ENCODE measurements at regions not wholly inside any gene's neighbourhood (a gene's known extent, or its start where the extent isn't known, plus 50 kb on each side); places are given as distances from the start of the nearest gene placed in this dataset.

GRCh38 chr5:61732796-61733195, 400.7 kb downstream of the ZSWIM6 start:
- no peak overlapping the region for H3K4me3 ChIP-seq (replicated peaks; ENCODE audit: low read depth, low read length)

GRCh38 chr5:61734001-61734400, 401.9 kb downstream of the ZSWIM6 start:
- H3K4me3 ChIP-seq (replicated peaks; ENCODE audit: low read depth, low read length) = no peak overlapping the region
- no peak for TF ChIP-seq CTCF (IDR thresholded peaks at IDR 0.05; ENCODE audit: low read length, missing control alignments)
- DNase-seq (ENCODE audit: low read depth) = no peak

More at GRCh38 chr5:61732796-61733195, 400.7 kb downstream of the ZSWIM6 start:
- no peak for DNase-seq (ENCODE audit: low read depth)
- no peak for TF ChIP-seq CTCF (IDR thresholded peaks at IDR 0.05; ENCODE audit: low read length, missing control alignments)

- TF ChIP-seq CTCF (IDR thresholded peaks at IDR 0.05; ENCODE audit: low read length, missing control alignments) = no peak
- H3K4me3 ChIP-seq (replicated peaks; ENCODE audit: low read depth, low read length) = no peak overlapping the region
- DNase-seq (ENCODE audit: low read depth) = no peak
Measured at GRCh38 chr5:61734966-61735365, 402.9 kb downstream of the ZSWIM6 start.

- DNase-seq (ENCODE audit: low read depth) = no peak
- H3K4me3 ChIP-seq (replicated peaks; ENCODE audit: low read depth, low read length) = no peak overlapping the region
- TF ChIP-seq CTCF (IDR thresholded peaks at IDR 0.05; ENCODE audit: low read length, missing control alignments) = no peak
Measured at GRCh38 chr5:61735531-61735930, 403.5 kb downstream of the ZSWIM6 start.

- no peak for TF ChIP-seq CTCF (IDR thresholded peaks at IDR 0.05; ENCODE audit: low read length, missing control alignments)
- no peak overlapping the region for H3K4me3 ChIP-seq (replicated peaks; ENCODE audit: low read depth, low read length)
- no peak for DNase-seq (ENCODE audit: low read depth)
Measured at GRCh38 chr5:61735995-61736394, 403.9 kb downstream of the ZSWIM6 start.

GRCh38 chr5:61737301-61737963, 405.4 kb downstream of the ZSWIM6 start:
- no peak for DNase-seq (ENCODE audit: low read depth)
- TF ChIP-seq CTCF (IDR thresholded peaks at IDR 0.05; ENCODE audit: low read length, missing control alignments) = no peak
- H3K4me3 ChIP-seq (replicated peaks; ENCODE audit: low read depth, low read length) = no peak overlapping the region

- no peak for TF ChIP-seq CTCF (IDR thresholded peaks at IDR 0.05; ENCODE audit: low read length, missing control alignments)
- DNase-seq (ENCODE audit: low read depth) = no peak
- H3K4me3 ChIP-seq (replicated peaks; ENCODE audit: low read depth, low read length) = no peak overlapping the region
Measured at GRCh38 chr5:61737964-61738340, 405.9 kb downstream of the ZSWIM6 start.
